HG02678 (cell line): ENCODE measurements at regions not wholly inside any gene's neighbourhood (a gene's known extent, or its start where the extent isn't known, plus 50 kb on each side); places are given as distances from the start of the nearest gene placed in this dataset.

Experiments used
- ATAC-seq: cut with Tn5 transposase; IDR thresholded peaks from one replicate; pipeline ENCODE4 v1.9.1; 2021; ENCODE audit warnings: mild to moderate bottlenecking, moderate library complexity; ENCODE audit not compliant: unreplicated experiment

DNA sequence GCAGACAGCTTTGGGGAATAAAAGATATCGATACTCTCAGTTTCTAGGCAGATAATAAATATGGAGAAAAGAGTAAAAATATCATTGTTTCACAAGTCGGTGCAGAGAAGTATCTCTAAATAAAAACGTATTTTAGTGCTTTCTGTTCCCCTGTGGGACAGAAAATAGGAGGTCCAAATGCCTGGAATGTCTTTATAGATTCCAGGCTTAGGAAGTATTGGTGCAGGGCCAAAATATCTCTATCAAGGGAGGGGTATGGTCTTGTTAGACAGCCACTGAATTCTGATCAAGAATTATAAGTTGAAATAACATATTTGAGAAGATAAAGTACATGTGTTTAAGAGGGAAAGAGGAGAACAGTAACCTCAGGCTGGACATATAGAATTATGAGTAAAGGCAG lies 596.4 kb downstream of the PCDH18 start:
- no peak for ATAC-seq

DNA sequence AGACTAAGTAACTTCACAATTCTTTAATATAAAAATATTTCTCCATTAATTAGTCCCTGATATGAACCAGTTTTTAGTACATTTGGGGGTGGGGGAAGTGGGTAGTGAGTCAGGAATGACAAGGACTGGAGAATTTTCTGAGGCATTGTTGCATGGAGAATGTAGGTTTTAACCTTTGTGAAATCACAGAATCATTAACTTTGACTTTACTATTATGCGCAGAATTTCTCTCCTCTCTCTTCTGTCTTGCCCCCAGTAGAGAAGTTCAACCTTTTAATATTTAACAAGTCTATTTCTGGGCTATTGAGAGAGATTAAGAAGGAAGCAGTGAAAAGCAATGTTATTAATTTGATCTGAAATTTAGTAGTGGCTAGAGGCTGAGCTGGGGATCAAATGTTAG lies 597.0 kb downstream of the PCDH18 start:
- no peak for ATAC-seq

DNA sequence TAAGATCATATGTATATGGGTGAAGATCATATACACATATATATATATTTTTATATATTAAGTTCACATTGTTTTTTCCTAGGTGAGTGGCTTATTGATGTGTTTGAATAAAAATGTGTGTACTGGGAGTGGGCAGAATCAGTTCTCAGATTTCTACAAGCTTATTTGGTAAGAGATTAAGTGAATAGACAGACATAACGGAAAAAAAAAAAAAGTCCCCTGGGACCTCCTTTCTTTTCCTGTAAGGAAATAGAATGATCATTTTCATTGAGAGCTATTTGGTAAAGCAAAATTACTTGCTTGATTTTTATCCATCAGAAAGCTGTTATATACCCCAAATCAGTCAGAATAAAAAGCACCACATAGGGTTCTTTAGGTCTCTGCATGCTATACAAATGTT lies 597.7 kb downstream of the PCDH18 start:
- no peak for ATAC-seq

DNA sequence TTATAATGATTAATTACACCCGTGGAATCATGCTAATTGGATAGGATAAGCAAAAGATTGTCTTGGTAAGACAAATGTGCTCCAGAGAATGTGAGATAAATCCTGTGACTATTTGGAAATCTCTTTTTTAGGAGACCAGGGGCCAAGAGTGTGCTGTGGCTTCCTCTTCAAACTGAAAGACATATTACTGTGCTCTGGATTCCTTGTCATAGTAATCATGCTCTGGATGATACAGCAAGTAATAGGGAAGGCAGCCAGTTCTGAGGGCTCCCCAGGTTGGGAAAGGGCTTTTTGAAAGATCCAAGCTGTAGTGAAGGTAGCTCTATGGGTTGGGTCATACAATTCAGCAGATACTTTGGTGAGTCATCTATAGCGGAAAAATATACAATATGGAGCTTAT lies 600.5 kb downstream of the PCDH18 start:
- ATAC-seq, result no peak

DNA sequence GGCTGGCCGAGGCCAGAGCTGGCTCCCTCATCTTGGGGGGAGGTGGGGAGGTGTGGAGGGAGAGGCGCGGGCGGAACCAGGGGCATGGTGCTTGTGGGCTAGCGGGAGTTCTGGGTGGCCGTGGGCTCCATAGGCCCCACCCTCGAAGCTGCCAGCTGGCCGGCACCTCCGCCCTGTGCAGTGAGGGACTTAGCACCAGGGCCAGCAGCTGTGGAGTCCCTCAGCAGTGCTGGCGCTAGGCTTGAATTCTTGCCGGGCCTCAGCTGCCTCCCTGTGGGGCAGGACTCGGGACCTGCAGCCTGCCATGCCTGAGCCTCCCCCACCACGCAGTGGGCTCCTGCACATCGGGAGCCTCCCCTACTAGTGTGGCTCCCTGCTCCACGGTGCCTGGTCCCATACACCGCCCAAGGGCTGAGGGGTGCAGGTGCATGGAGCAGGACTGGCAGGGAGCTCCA lies 603.3 kb downstream of the PCDH18 start:
- ATAC-seq, result no peak

DNA sequence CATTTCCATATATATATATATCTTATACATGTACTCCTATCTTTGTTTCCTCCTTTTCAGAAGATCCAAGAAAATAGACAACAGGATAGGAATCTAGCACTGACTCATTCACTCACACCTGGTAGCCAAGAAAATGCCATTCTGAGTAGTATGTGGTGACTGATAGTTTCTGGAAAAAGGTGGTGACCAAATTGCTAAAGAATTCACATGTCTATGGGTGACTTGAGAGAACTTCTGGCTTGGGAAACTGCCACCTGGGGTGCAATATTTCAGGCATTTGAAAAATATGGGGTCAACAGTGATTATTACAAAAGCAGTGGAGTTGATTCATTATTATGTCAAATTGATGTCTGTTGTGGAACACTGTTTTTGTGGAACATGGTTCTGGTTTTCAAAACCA lies 605.1 kb downstream of the PCDH18 start:
- no peak for ATAC-seq

DNA sequence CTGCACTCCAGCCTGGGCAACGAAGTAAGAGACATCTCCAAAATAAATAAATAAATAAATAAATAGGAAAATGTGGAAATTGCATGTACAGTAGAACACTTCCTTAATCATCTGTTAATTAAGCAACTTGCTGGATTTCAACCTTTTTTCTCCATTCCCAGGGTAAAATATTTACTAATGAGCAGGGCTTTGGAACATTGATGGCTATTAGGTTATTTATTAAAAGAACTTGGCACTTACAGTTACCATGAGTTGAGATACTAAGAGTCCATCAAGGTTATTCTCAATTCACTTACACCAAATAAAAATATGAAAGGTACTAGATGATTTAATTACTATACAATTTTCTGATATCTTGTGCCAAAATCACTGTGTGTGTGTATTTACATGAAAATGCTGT lies 607.1 kb downstream of the PCDH18 start:
- no peak for ATAC-seq

DNA sequence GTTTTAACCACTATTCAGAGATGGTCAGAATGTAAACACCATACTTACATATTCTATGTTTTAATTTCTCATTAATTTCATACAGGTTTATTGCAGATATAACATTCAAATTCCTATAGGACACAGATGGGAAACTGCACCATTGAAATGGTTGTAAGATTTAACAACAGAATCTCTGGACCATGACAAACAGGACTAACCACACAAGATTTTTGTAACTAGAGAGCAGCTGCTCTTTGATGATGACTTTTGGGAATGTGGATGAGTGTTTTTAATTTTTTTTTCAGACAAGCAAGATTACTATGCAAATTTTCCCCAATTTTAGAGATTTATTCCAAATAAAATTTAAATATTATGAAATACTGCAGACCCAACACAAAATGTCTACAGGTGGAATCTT lies 610.2 kb downstream of the PCDH18 start:
- ATAC-seq, result no peak

DNA sequence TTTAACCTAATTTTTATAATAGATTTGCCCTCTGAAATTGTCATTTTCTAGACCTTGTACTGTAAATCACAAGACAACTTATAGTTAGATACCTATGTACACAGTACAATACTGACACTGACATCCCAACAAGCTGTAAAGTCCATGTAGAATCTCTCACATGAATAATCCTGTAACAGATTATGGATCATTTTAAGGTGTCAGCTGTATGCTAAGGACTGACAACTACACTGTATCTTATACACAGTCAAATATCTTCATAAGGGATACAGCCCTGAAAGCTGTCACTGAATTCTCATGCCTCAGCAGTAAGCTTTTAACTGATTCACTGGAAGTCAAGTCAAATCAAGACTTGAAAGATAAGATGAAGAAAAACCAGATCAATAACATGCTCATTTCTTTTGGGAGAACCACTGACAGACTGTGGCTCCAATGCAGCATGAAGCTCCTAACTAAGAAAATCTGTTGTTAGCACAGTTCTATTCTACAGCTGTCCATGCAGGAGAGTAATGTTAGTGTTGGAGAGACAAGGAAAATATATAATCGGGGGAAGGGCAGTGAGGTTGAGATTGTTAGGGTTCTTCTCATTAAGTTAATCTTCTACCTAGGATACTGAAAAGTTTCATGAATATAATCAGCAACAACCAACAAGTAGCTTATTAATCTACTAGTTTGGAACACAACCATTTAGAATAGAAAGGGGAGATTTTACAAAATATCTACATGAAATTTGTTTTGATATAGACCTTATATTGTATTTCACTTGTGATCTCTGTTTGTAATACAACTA lies 612.0 kb downstream of the PCDH18 start:
- no peak for ATAC-seq

DNA sequence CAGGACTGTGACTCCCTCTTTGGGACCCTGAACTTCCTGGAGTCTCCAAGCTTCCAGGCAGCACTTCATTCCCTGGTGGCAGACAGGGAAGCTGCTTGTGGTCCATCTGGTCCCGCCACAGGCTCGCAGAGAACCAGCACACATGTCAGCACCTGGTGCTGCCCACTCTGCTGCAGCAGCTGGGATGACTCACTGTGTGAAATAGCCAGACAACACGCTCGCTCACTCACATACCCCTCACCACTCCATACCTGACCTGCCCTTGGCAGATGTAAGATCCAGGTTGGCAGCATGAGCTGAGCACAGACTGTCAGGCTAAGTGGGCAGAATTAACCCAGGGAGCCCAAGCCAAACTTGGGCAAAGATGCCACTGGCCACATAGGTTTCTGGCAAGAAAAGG lies 613.5 kb downstream of the PCDH18 start:
- ATAC-seq, result no peak

DNA sequence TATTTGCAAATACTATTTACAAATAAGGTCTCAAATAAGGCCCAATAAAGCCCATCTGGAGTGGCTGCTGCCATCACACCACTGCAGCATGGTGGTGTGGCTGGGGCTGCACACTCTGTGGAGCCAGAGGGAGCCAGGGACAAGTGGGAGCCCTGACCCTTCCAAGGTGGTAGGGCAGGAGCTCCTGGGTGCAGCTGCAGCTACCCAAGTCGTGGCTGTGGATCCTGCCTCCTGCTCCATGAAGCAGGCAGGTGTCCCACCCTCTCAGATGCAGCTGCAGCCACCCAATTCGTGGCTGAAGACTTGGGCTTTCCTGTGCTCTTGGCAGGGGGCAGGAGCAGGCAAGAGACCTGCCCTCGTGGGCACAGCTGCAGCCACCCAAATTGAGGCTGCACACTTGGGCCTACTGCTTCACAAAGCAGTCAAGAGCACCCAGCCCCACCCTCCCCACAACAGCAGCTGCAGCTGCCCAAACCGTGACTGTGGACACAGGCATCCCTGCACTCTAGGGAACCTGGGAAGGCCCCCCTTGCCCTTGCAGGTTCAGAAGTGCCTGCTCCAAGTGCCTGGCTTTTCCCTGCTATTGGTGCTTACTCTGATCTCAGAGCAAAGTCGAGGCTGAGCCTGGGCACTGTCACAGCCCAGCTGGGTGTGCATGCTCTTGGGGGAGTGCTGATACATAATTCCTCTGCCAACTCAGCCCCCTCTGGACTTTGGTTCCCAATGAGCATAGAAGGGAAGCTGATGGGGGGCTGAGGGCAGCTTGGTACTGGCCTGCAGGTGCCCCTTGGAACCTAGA lies 614.8 kb downstream of the PCDH18 start:
- no peak for ATAC-seq

DNA sequence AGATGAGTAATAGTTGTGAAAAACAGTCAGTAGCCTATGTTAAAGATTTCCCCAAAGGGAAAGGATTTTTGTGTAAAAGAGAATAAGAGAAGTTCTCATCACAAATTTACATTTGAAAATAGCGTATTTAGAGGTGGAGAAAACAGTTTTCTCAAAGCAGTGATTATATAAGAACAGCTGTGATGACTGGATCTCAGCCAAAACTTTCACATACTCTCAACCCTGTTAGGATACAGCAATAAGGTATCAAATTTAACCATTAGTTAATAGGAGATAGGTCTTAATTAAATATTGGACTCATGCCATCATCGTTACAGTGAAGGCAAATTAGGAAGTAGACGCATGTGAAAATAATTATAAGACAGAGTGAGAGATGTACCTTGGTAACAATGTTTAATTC lies 622.7 kb downstream of the PCDH18 start:
- ATAC-seq, result no peak

DNA sequence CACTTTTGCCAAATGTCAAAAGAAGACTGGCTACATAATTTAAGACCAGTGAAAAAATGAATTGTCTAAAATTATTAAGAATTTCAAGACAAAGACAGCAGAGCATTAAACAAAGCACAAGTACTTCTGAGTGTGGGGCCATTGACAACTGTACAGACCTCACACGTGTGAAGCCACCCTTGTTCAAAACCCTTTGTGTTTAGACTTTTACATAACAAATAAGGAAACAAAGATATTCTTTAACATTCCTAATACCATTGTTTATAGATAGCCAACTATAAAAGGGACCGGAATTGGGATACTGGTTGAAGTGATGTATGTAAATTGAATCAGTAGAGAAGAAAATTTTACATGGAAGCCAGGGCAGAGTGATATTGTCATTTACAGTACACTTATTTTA lies 624.2 kb downstream of the PCDH18 start:
- no peak for ATAC-seq

DNA sequence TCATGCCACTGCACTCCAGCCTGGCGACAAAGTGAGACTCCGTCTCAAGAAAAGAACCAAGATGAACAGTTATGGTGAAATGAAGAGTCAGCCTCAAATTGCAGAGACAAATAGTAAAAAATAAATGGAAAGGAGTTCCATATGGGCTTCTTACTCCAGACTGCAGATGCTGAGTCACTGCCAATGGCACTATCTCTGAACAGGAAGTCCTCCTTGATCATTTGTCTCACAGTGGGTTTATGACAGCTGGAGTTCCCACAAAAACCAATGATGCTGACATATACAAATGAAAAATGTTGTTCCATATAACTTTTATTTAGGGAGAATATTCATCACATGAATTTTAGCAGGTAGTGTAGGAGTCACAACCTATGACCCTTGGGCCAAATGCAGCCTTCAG lies 631.6 kb downstream of the PCDH18 start:
- no peak for ATAC-seq

DNA sequence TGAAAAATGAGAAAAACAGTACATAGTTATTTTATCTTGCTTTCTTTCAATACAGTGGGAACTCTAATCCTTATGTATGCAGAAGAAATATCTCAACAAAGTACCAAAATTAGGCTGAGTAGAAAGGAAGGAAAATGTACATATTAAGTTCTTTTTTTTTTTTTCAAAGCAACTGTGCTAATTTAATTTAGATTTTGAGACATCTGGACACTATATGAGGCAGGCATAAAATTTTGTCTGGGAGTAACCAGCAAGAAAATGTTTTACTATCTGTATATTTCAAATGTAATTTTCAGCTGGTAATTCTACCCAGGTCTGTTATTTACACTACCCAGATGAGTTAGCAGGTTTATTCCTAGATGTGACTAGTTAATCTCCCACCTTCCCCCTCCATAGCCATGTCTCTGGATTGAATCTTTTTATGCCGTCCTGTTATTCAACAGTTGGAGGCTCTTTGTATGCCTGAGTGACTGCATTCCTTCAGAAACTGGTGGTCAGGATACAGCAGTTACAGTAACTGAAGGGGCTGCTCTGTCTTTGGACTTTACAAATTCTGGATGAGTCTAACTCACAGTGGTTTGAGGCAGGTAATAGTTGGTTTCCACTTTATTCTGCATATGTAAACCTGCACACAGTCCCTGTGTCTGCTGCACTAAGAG lies 633.6 kb downstream of the PCDH18 start:
- no peak for ATAC-seq

DNA sequence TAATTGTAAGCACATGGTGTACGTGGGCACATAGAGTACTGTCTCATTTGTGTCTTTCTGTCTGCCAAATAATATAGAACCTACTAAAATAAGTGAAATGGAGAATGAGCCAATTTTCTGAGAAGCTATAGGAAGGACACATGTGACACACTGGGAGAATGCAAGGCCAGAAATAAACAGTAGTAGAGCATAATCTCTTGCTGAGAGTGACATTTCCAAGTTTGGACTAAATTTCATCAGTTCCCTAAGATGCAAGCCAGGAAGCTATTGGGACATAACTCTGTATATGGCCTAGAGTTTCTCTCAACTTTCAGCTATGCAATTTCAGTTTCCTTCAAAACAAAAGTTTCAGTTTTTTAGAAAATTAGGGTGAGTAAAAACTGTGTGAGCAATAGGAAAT lies 638.7 kb downstream of the PCDH18 start:
- no peak for ATAC-seq

DNA sequence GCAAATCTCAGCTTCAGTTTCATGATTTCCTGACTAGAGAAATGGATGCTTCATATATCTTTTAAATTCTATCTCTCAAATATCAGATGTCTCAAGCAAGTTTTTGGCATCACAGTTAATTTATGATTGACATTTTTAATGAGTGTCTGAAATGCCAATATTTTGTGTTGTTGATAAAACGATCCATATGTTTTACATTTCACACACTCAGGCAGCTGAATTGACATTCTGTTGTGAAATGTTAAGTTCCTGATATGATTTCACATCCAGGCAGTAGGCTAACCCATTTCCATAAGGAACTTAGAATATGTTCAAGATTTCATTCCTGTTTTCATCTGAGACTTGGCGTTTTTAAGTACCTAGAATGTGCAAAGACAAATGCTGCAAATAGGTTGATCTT lies 650.6 kb downstream of the PCDH18 start:
- ATAC-seq, result no peak

DNA sequence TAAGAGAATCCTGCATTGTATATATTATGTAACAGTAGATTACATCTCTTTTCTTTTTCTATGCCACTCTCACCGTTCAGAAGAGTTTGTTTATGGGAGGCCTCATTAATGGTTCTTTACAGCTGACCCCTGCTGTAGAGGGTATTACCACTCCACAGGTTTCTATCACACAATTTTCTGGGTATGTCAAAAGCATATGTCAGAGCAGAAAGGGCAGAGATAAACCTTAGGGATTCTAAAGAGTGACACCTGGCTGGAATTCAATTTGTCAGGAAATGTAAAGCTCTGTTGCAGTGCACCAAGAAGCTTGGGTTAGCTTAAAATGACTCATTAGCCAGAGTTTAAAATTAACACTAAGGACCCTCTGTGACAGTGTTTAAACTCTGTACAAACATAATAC lies 658.7 kb downstream of the PCDH18 start:
- ATAC-seq, result no peak

DNA sequence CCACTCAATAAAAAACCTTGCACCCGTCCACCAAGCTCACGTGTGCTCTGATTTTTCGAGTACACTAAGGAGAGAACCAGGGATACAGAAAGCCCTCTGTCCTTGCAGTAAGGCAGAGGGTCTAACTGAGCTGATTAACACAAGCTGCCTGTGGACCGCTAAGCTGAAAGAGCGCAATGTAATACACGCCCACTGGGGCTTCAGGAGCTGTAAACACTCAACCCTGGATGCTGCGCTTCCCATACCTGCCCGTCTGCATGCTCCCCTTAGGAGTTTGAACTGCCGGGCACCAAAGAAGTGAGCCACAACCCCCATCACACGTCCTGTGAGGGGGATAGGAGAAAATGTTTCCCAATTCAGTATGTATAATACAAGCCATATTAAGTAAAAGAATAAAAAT lies 664.8 kb downstream of the PCDH18 start:
- no peak for ATAC-seq

DNA sequence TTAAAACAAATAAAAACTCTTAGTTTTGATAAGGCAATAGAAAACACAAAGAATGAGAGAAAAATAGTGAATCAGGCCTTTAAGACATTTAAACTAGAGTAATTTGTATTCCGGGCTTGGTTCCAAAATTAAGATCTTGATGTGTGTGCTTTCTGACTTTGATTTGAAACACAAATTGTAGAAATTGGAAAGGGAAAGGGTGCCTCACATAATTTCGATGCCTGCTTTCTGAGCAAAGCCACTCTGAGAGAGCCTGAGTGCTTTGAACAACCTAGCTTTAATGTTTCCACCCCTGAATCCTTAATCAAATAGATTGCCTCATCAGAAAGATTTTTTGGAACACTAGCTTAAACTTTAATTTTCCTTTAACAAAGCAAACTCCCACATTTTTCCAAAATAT lies 666.8 kb downstream of the PCDH18 start:
- no peak for ATAC-seq

DNA sequence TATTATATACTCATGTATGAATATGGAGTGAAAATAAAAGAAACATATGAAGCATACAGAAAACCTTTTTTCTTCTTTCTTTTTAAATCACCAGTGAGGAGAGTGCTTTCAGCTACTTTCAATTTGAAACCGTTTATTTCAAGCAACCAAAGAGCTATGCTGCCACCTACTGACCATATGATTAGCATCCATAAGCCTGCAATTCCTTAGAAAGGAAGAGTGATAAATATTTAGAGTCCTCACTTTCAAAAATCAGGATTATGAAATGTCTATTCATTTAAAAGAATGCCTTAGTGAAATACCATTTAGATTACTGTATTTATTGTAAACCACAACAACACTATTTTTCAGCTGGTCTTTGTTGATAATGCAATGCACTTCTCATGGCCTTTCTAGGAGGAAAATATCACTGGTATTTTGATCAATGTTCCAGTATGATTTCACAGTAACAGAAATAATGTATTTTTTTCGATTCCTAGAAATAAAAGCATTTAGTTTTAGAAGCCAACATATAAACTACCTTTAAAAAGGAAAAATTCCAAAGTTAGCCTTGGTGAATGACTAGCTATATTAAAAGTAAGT lies 667.6 kb downstream of the PCDH18 start:
- ATAC-seq, result peak; percentile 93

DNA sequence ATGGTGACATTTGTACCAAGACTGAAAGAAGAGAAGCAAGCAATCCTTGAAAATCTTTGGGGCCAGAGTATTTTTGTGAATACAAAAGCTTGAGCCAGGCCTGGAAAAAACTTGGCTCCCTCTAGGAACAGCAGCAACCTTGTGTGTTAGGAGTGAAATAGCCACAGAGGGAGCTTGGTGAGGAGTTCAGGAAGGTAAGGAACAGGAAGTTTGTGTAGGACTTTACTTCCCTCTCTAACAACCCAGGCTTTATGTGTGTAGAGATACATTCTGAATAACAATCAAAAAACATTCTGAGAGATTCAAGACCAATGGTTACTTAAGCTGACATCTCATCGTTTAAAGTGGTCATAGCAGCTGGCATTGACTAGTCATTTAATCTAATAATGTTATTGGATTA lies 668.5 kb downstream of the PCDH18 start:
- ATAC-seq, result no peak
